AG04450 (cell line): ENCODE measurements at regions not wholly inside any gene's neighbourhood (a gene's known extent, or its start where the extent isn't known, plus 50 kb on each side); places are given as distances from the start of the nearest gene placed in this dataset.

ENCODE experiments used
- CTCF ChIA-PET: fragments of 300-600, 350-600 bp; formaldehyde crosslinking; extraction: SDS; loops from one replicate; lab custom pipeline; 2022; ENCODE audit warnings: antibody characterized with exemption, inconsistent platforms; lab: Charles Lee
- POLR2A ChIA-PET: fragments of 350-600 bp; formaldehyde crosslinking; extraction: SDS; loops from one replicate; lab custom pipeline; 2021; ENCODE audit warnings: antibody characterized with exemption, inconsistent platforms; lab: Yijun Ruan, JAX
- DNase-seq: peaks from one replicate; pipeline ENCODE4 v3.0.0-alpha.2; 2011; ENCODE audit warnings: low read depth, low spot score
- H3K27ac ChIP-seq: one replicate; pipeline ENCODE4 v1.5.1; 2012; ENCODE audit warnings: low read depth, low read length, control low read depth
- H3K27me3 ChIP-seq: one replicate; pipeline ENCODE4 v1.6.0; 2012; ENCODE audit warnings: low read length; ENCODE audit not compliant: control insufficient read depth, insufficient read depth
- H3K4me3 ChIP-seq: 2 replicates; pipeline ENCODE4 v1.5.1; 2011; ENCODE audit warnings: mild to moderate bottlenecking, low read depth, low read length, control low read depth
- H3K9me3 ChIP-seq: 2 replicates; pipeline ENCODE4 v1.5.1; 2012; ENCODE audit warnings: low read length; ENCODE audit not compliant: control insufficient read depth, insufficient read depth
- CTCF ChIP-seq: IDR thresholded peaks from 2 replicates; pipeline ENCODE4 v1.5.1; 2011; ENCODE audit warnings: low read depth, low read length, control low read depth, inconsistent platforms

GRCh38 chr20:37598575-37599342 is 71.1 kb upstream of the BLCAP start:
- no peak for DNase-seq
- TF ChIP-seq CTCF, result no peak
- ChIA-PET CTCF (interaction anchor here (0.7 kb wide), 1 partner anchor 34 kb away, joined by 3 read pairs; no protein-coding TSS in a partner anchor), POLR2A (no interaction called here)
- Histone ChIP-seq H3K27me3 (peaks cover 31% of the 10 kb centered on the region), H3K27ac (no peak overlapping the region), H3K9me3 (no peaks in the 10 kb centered on the region; the same call in 1 of the 2 replicates), H3K4me3 (no peak overlapping the region)

DNA sequence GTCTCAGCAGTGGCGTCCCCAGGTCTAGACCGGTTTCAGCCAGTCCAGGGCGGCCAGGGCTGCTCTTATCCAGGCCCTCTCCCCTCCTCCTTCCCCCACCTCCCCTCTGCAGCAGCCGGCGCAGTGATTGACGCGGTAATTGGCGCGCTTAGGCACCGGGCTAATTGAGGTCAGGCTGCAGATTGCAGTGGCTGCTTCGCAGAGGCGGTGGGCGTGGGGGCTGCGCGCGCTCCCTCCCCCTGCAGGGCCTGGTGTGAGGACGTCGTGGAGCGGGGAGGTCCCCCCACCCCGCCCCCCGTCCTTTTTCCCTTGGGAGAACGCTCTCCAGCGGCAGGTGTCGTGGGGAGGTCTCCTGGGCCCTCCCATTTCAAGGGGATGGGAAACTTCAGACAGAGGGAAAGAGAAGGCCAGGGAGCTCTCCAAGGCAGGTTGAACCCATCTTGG is 70.4 kb upstream of the BLCAP start:
- TF ChIP-seq CTCF, result no peak
- Histone ChIP-seq H3K27ac (no peak overlapping the region), H3K27me3 (peaks cover 34% of the 10 kb centered on the region), H3K9me3 (no peaks in the 10 kb centered on the region; the same call in 1 of the 2 replicates), H3K4me3 (no peak overlapping the region)
- ChIA-PET POLR2A (no interaction called here), CTCF (interaction anchor here (0.7 kb wide), 1 partner anchor 33 kb away, joined by 3 read pairs; no protein-coding TSS in a partner anchor)
- no peak for DNase-seq

GRCh38 chr20:37596890-37597536 is 69.3 kb upstream of the BLCAP start:
- no peak overlapping the region for H3K4me3 ChIP-seq
- H3K27me3 ChIP-seq, result peaks cover 35% of the 10 kb centered on the region
- no peaks in the 10 kb centered on the region; the same call in 1 of the 2 replicates for H3K9me3 ChIP-seq
- H3K27ac ChIP-seq, result no peak overlapping the region
- DNase-seq, result no peak
- no peak for TF ChIP-seq CTCF
- ChIA-PET POLR2A (no interaction called here), CTCF (no interaction called here)

GRCh38 chr20:37596168-37596567 is 68.5 kb upstream of the BLCAP start:
- no peak for TF ChIP-seq CTCF
- no peak for DNase-seq
- Histone ChIP-seq H3K9me3 (no peaks in the 10 kb centered on the region; the same call in 1 of the 2 replicates), H3K27me3 (peaks cover 37% of the 10 kb centered on the region), H3K4me3 (no peak overlapping the region), H3K27ac (no peak overlapping the region)
- POLR2A ChIA-PET, result no interaction called here
- CTCF ChIA-PET, result interaction anchor here (0.8 kb wide), 1 partner anchor 625 kb away, joined by 3 read pairs; no protein-coding TSS in a partner anchor

DNA sequence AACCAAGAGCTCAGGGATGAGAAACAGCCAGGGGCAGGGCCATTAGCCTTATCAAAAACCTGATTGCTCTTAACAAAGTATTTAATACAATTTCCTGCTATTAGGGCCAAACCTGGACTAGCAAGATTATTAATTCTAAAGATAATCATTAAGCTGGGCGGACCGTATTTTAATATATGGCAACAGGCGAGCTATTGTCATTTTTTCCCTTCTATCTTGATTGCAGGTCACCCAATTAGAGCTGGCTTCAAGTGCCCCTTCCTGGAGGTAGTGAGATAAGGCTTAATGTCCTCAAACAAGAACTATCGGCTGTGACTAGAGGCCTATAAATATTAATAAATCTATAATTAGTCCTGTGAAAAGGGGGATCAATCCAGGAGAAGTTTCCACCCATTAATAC is 66.0 kb upstream of the BLCAP start:
- POLR2A ChIA-PET, result no interaction called here
- Histone ChIP-seq H3K9me3 (no peaks in the 10 kb centered on the region; the same call in 1 of the 2 replicates), H3K27me3 (peaks cover 24% of the 10 kb centered on the region), H3K27ac (no peak overlapping the region), H3K4me3 (no peak overlapping the region)
- CTCF ChIA-PET, result interaction anchor here (1.2 kb wide), 1 partner anchor 22 kb away, joined by 4 read pairs; no protein-coding TSS in a partner anchor
- no peak for TF ChIP-seq CTCF
- no peak for DNase-seq
